NCI-H187 treated with DMSO at 0.1 percent for 48 hours (cell line): ENCODE measurements at regions not wholly inside any gene's neighbourhood (a gene's known extent, or its start where the extent isn't known, plus 50 kb on each side); places are given as distances from the start of the nearest gene placed in this dataset.
"Not testable (repeated sequence)": the region's sequence is repeated elsewhere in the genome, so short reads cannot be mapped to it uniquely, and the experiment has no call there.

Experiments used
- DNase-seq: peaks from one replicate; lab custom pipeline; 2025; lab: John Stamatoyannopoulos, UW

- DNase-seq: no peak
Measured at GRCh38 chr16:75837264-75837663, 111.0 kb upstream of the CPHXL start.

GRCh38 chr16:75837681-75838080 is 111.4 kb upstream of the CPHXL start:
- DNase-seq: no peak

GRCh38 chr16:75841517-75841916 is 115.2 kb upstream of the CPHXL start:
- no peak for DNase-seq

- no peak for DNase-seq
Measured at GRCh38 chr16:75847172-75847571, 120.9 kb upstream of the CPHXL start.

- DNase-seq: no peak
Measured at GRCh38 chr16:75854152-75854551, 127.9 kb upstream of the CPHXL start.

GRCh38 chr16:75860326-75861053 is 134.2 kb upstream of the CPHXL start:
- DNase-seq: peak; percentile 1

- DNase-seq: no peak
Measured at GRCh38 chr16:75861311-75862097, 135.2 kb upstream of the CPHXL start.

- DNase-seq: no peak
Measured at GRCh38 chr16:75862098-75862386, 135.8 kb upstream of the CPHXL start.

- DNase-seq: no peak
Measured at GRCh38 chr16:75864243-75864642, 138.0 kb upstream of the CPHXL start.

GRCh38 chr16:75865736-75866135 is 139.4 kb upstream of the CPHXL start:
- no peak for DNase-seq

- DNase-seq: no peak
Measured at GRCh38 chr16:75868636-75869632, 142.6 kb upstream of the CPHXL start.

- DNase-seq: not testable (repeated sequence)
Measured at GRCh38 chr16:75881280-75881679, 155.0 kb upstream of the CPHXL start.

- DNase-seq: no peak
Measured at GRCh38 chr16:75899163-75899562, 172.9 kb upstream of the CPHXL start.

GRCh38 chr16:75908331-75909117 is 182.2 kb upstream of the CPHXL start:
- no peak for DNase-seq

GRCh38 chr16:75909746-75910145 is 183.5 kb upstream of the CPHXL start:
- DNase-seq: no peak

- DNase-seq: no peak
Measured at GRCh38 chr16:75911896-75912295, 185.6 kb upstream of the CPHXL start.

- DNase-seq: no peak
Measured at GRCh38 chr16:75913958-75914357, 187.7 kb upstream of the CPHXL start.

- no peak for DNase-seq
Measured at GRCh38 chr16:75916451-75916850, 190.2 kb upstream of the CPHXL start.

- no peak for DNase-seq
Measured at GRCh38 chr16:75918109-75918508, 191.8 kb upstream of the CPHXL start.

GRCh38 chr16:75919664-75920063 is 193.4 kb upstream of the CPHXL start:
- no peak for DNase-seq

- no peak for DNase-seq
Measured at GRCh38 chr16:75921281-75921680, 195.0 kb upstream of the CPHXL start.

- no peak for DNase-seq
Measured at GRCh38 chr16:75922250-75922649, 196.0 kb upstream of the CPHXL start.
